SH-SY5Y (cell line): ENCODE measurements at regions not wholly inside any gene's neighbourhood (a gene's known extent, or its start where the extent isn't known, plus 50 kb on each side); places are given as distances from the start of the nearest gene placed in this dataset.
A peak's percentile ranks its signal among the peaks of the same experiment; 100 is the strongest.

Experiments
- GATA2 ChIP-seq: IDR thresholded peaks from 2 replicates; pipeline ENCODE4 v1.6.1; 2011; ENCODE audit warnings: mild to moderate bottlenecking, low read depth, low read length
- GATA3 ChIP-seq: IDR thresholded peaks from 2 replicates; pipeline ENCODE4 v1.6.1; 2011; ENCODE audit warnings: low read depth, mild to moderate bottlenecking, low read length, moderate library complexity

DNA sequence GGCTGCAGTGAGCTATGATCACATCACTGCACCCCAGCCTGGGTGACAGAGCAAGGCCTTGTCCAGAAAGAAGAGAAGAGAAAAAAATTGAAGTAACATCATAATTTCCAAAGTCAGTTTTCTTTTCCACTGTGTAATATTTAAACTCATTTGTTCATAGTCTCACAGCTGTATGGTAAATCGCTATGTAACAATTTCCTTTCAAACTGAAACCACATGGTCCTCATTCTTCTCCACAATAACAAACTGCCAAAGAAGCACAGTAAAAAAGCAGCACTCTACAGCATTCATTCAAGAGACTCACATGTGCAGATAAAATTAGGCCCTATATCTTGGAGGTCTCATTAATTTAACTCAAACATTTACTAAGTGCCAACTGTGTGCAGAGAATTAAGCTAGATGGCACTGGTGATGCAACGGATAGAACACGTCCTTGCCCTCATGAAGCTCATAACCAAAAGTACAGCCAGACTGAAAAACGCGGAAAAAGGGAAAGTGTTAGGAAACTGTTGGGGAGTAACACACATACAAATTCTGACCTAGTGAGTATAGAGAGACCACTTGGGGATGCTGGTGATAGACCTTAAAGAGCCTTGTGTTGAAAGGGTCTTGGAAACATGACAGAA lies 174.0 kb upstream of the KCTD7 start:
- no peak for TF ChIP-seq GATA3
- TF ChIP-seq GATA2 = no peak

DNA sequence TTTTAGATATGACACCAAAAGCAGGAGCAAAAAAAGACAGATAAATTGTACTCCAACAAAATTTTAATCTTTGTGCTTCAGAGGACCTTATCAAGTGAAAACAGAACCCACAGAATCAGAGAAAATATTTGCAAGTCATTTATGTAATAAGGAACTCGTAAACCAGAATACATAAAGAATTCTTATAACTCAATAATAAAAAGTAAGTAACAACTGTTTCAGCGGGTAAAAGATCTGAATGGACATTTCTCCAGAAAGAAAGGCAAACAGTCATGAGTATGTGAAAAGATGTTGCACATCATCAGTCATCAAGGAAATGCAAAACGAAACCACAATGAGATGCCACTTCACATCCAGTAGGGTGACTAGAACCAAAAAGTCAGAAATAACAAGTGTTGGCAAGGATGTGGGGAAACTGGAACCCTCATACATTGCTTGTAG lies 167.7 kb upstream of the KCTD7 start:
- TF ChIP-seq GATA3 (no peak), GATA2 (no peak)

DNA sequence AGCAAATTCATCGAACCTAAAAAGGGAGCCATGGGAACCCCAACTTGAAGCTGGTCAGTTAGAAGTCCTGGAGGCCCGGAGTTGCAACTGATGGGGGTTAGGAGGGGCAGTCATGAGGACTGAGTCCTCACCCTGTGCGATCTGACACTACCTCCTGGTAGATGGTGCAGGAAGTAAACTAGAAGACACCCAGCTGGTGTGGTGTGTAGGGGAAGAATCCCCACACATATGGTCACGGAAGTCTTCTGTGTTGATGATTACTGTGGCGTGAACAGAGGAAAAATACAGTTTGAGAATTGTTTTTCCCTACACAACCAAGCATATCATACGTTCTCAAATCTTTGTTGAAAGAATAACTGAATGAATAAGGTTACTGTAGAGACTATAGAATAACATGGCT lies 164.6 kb upstream of the KCTD7 start:
- TF ChIP-seq GATA2 (no peak), GATA3 (no peak)

DNA sequence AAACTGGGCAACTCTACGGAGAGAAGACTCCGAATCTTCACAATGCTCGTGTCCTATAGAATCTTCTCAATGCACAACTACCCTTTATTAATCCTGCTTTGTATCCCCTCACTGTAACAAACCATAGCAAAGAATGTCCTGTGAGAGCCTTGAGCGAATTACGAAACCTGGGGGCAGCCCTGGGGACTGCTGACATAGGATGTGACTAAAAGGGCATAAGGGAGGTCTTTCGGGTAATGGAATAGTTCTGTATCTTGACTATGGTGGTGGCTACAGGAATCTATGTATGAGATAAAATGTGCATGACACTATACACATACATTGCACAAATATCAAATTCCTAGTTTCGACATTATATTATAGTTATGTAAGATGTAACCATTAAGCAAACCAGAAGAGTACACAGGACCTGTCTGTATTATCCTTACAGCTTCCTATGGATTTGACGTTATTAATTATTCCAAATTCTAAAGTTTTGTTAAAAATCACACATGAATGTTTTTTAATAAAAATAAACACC lies 162.5 kb upstream of the KCTD7 start:
- no peak for TF ChIP-seq GATA3
- no peak for TF ChIP-seq GATA2

DNA sequence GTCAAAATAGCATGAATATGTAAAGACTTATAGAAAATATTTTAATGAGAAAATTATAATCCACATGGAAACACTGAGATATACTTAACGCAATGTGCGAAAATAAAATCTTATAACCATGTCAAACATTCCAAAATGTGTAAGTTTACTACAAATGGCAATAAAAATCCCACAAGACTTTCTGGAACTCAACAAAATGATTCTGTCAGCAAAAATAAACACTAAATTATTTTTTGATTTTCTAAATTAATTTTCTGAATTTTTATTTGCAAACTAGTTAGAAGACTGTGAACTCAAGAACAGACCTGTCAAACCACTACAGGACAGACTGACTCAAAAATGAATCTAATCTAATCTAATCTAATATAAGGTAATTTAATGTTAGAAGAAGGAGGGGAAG lies 160.8 kb upstream of the KCTD7 start:
- TF ChIP-seq GATA3 (no peak), GATA2 (no peak)

DNA sequence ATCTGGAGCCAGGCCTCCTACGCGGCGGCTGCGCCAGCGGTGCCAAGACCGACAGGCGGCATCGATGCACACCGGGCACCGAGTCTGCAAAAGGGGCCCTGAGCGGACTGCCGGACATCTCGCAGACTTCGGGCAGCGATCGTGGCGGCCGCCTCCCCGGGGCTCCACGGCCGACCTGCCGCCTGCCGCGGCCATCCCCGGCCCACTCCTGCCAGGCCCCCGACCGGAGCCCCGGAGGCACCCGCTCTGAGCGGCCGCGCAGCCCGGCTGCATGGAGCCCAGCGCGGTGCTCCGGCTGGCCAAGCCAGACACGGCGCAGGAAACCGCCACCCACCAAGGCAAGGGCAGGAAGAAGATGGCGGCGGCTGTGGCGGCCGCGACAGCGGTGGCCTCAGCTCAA lies 154.2 kb upstream of the KCTD7 start:
- TF ChIP-seq GATA3 = no peak

DNA sequence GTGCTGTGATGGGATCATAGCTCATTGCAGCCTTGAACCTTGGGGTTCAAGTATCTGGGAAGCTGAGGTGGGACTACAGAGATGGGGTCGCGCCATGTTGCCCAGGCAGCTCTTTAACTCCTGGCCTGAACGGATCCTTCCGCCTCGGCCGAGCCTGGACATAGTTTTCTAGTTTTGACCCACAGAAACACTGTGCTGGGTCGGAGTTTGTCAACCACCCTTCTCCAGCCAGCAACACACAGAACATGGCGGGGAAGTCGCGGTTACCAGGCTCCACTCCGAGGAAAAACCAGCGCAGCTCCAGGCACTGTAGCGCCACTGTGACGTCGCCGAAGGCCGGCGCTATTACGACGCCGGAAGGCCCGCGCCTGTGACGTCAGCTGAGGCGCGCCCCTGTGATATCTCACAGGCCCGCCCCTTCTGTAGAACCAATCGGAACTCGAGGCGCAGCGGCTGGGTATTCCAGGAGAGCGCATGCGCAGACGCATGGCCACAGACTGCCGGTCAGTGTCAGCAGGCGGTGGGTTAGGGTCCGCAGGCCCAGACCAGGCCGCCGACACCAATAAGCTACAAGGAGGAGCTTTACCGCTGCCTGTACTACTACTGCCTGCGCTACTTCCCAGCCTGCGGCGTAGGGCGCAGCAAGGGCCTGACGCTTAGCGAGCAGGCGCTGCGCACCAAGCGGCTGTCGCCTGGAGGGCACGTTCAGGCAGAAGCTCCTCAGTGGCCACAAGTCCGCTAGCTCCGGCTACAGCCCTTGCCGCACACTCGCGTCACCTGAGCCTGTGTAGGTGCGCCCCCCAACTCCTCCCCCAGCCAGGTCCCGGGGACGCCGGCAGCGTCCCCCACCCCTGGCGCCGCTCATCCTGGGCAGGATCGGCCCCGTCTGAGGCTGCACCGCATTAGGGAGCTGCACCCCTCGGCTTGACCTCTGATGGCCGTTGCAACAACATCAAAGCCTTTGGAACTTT lies 135.2 kb upstream of the KCTD7 start:
- peak; percentile 36; the same call in 1 of the 2 replicates for TF ChIP-seq GATA2
- no peak for TF ChIP-seq GATA3

DNA sequence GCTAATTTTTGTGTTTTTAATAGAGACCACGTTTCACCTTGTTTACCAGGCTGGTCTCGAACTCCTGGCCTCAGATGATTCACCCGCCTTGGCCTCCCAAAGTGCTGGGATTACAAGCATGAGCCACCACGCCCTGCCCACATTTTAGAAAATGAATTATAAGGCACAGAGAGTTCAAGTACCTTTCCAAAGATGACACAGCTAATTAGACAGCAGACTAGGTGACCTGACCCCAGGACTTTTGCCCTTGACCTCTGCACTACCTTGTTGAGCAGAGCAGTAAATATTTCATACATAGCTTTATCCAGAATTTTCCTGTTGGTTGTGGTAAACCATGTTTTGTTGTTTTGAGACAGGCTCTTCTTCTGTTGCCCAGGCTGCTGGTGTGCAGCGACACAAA lies 131.3 kb upstream of the KCTD7 start:
- TF ChIP-seq GATA3 (no peak), GATA2 (no peak)

DNA sequence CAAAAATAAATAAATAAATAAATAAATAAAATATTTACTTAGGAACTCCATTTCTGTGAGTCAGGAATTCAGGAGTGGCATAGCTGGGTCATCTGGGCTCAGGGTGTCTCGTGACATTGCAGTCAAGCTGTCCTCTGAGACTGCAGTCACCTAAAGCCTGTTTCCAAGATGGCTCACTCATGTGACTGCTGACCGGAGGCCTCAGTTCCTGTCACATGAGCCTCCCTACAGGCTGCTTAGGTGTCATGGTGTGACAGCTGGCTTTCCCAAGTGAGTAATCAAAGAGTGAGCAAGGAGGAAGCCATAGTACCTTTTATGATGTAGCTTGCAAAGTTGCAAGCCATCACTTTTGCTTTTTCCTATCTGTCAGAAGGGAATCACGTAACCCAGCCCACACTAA lies 128.6 kb upstream of the KCTD7 start:
- TF ChIP-seq GATA2 = no peak
- TF ChIP-seq GATA3 = no peak

DNA sequence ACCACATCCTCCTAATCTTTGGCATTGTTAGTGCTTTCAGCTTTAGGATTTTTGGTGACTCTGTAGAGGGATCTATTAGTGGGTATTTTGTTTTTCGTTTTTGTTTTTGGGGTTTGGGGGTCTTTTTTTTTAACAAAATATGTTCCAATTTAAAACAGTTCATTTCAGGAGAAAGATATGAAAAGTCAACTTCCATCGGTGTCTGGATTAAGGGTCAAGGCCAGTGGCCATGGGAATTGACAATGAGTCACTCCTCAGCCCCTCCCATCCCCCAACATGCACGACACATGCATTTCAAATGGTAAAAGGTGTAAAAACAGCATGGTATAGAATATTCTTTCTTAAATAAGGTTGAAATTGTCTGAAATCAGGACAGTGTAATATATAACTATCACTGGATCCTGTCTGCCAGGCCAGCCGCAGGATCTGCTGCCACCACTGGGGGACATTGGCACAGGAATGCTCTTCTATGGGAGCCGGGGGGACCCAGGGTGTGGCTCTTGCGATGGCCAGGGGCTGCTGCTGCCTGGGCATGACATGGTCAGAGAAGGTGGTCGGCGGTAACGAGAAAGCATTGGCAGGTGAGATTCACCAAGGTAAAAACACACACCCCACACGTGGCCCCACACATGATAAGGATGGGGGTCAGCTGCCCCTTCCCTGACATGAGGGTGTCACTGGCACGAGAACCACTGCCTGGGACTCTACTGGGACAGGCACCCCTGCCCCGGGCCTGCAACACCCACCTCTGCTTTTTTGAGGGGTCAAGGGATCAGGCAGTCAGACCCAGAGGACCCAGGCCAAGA lies 126.2 kb upstream of the KCTD7 start:
- no peak for TF ChIP-seq GATA3

DNA sequence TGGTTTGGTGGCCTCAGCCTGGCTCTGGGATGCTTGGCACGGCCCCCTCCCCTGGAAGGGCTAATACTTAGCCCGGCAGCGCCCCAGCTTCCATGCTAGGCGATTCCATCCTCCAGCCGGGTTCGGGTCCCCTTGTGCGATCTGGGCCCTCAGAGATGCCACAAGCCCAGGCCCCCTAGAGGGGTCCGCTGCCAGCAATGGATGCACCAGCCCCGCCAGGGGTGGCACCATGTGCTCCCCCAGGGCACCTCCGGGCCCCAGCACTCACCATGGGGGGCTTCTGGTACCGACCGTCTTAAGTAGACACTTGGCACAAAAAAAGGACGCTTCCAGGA lies 125.7 kb upstream of the KCTD7 start:
- no peak for TF ChIP-seq GATA3
- no peak for TF ChIP-seq GATA2

DNA sequence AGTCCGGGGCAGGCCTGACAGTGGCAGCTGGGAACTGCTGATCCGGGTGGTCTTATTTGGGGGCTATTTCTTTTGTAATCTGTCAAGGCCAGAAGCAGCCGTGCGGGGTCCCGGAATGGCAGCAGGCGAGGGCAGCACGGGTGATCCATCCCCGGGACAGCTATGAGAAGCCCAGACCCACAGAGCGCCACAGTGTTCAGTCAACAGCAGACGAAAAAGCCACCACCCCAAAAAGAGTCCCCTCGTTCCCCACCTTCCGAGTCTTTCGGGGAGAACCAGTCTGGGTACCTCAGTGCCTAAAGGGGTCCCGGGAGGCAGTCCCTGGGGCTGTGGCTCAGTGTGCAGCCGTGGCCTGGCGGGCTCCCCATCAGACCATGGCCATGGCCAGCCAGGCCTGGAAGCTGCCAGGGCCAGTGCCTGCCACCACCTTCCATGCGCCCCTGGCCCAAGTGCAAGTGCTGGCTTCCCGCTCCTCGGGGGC lies 125.1 kb upstream of the KCTD7 start:
- TF ChIP-seq GATA3 (no peak), GATA2 (no peak)

DNA sequence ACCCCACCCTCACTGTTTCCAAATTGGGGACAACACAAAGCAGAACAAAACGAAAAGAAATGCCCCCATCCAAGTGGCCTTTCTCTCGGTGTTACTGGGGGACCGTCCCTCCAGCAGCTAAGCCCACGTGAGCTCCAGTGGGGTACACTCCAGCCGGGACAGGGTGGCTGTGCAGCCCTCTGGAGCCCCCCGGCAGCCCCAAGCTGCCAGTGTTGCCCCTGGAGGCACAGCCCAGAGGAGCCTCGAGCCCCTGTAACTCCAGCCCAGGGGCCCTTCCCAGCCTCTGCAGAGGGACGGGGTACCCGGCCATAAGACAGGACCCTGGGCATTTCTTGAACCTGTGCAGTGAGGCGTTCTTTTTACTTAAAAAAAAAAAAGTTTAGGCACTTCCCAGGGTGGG lies 124.5 kb upstream of the KCTD7 start:
- TF ChIP-seq GATA2 (no peak), GATA3 (no peak)

DNA sequence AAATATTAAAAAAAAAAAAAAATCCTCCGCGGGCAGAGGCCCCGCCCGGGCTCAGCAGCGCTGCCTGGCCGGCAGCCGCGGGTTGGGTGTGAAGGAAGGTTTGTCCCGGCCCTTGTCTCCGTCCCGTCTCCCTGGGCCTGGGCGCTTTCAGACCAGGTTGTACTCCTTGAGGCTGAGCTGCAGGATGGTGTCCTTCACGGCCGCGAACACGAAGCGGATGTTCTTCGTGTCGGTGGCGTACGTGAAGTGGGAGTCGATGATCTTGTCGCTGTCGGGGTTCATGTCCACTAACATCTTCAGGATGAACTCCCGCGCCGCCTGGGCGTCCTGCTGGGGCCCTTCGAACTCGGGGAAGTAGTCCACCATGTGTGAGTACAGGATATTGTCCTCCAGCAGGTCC lies 123.7 kb upstream of the KCTD7 start:
- TF ChIP-seq GATA2 (no peak), GATA3 (no peak)
